Right ventricle myocardium superior (tissue), 1 donor: ENCODE measurements at regions not wholly inside any gene's neighbourhood (a gene's known extent, or its start where the extent isn't known, plus 50 kb on each side); places are given as distances from the start of the nearest gene placed in this dataset.

Experiments
- ATAC-seq: fragments of 200-7000 bp; cut with Tn5 transposase; one replicate; pipeline ENCODE4 v1.9.1; 2020; ENCODE audit warnings: mild to moderate bottlenecking; ENCODE audit not compliant: poor library complexity
- DNase-seq: peaks from one replicate; pipeline ENCODE4 v3.0.0-alpha.2; 2020
- intact Hi-C: fragments of 100-400 bp; cut with DNase I; formaldehyde crosslinking; loops from one replicate; pipeline ENCODE4 v1.11.2; 2022
- donor health status: DM: no; HTN: yes; CAD: no; lungs with severe emphysema.

DNA sequence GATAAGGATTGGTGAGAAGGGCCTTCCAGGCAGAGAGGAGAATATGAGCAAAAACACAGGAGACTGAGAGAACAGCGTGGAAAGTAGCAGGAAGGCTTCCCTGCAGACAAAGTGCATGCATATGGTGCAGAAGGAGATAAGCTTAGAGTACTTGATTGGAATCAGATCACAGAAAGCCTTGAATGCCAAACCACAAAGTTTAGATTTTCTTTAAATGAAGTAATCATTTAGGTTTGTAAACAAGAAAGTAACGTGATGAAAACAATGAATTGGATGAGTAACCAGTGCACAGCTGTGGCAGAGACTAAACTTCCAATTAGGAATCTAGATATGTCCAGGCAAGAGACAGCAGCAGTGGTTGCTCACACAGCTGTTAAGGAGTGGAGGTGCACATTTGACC lies 83.8 kb upstream of the C1QTNF7 start:
- intact Hi-C loops = no loop called here
- DNase-seq (no peak), ATAC-seq (peak; percentile 40)

DNA sequence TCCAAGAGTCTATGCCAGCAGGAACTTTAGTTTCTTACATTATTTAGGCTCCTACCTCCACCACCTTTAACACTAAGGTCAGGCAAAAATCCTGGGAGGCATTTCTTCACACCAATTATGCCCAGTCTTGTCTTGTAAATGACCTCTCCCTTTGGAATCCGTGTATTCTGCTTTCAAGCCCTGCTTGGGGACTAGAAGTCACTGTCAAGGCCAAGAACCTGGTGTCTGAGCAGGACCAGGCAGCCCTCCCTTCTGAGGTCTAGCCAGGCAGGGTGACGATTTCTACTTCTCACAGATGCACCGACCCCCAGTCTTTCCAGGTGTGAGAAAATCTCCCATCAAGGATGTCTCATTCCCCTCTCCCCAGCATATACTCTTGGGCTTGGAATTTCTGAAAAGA lies 82.7 kb upstream of the C1QTNF7 start:
- no peak for ATAC-seq
- intact Hi-C loops = no loop called here
- no peak for DNase-seq

DNA sequence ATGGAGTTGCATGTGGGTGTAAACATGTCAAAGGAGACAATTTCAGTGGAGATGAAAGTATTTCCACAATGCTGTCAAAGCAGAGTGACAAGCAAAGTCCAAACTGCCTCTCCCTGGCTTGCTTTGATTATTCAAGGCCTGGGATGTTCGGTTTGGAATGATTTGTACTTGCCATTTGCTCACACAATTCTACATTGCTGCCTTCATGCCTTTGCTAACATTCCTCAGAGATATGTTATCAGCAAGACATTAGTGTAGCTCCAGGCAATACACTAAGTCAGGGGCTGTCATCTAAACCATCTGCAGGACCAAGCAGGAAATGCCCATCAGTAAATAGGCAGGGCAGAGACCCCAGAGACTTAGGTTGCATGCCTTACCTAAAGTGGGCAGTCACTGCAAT lies 79.6 kb upstream of the C1QTNF7 start:
- intact Hi-C loops = no loop called here
- ATAC-seq = no peak
- no peak for DNase-seq

GRCh38 chr4:15348695-15349094 lies 79.1 kb upstream of the C1QTNF7 start:
- ATAC-seq (no peak), DNase-seq (no peak)
- intact Hi-C loops = no loop called here

- intact Hi-C loops = no loop called here
- ATAC-seq = no peak
- DNase-seq = no peak
Observed at GRCh38 chr4:15349531-15349935, 78.3 kb upstream of the C1QTNF7 start.

DNA sequence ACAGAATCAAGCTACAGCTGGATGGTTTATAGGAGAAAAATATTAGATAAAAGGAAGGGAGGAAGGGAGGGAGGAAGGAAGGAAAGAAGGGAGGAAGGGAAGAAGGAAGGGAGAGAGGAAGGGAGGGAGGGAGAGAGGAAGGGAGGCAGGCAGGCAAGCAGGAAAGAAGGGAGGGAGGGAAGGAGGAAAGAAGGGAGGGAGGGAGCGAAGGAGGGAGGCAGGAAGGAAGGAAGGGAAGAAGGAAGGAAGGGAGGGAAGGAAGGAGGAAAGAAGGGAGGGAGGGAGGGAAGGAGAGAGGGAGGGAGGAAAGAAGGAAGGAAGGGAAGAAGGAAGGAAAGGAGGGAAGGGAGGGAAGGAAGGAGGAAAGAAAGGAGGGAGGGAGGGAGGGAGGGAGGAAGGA lies 77.9 kb upstream of the C1QTNF7 start:
- intact Hi-C loops = no loop called here
- DNase-seq (no peak), ATAC-seq (no peak)

GRCh38 chr4:15352524-15352923 lies 75.3 kb upstream of the C1QTNF7 start:
- DNase-seq (no peak), ATAC-seq (no peak)
- intact Hi-C loops = no loop called here

DNA sequence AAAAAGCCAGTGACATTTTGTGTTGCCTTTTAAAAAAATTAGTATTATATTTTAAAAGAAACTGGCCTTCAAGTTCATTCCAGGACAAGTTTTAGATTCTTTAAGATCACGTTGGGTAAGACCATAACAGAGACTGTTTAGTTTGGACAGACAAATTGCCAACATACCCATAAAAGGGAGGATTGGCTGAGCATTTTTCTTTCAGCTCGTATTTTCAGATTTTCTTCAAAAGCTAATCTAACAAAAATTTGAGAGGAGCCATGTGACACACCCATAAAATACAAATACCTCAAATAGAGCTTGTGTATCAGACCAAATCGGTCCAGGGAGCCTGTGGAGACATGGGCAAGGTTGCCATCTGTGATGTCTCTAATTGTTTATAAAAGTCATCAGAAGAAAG lies 74.6 kb upstream of the C1QTNF7 start:
- intact Hi-C loops = no loop called here
- ATAC-seq = no peak

DNA sequence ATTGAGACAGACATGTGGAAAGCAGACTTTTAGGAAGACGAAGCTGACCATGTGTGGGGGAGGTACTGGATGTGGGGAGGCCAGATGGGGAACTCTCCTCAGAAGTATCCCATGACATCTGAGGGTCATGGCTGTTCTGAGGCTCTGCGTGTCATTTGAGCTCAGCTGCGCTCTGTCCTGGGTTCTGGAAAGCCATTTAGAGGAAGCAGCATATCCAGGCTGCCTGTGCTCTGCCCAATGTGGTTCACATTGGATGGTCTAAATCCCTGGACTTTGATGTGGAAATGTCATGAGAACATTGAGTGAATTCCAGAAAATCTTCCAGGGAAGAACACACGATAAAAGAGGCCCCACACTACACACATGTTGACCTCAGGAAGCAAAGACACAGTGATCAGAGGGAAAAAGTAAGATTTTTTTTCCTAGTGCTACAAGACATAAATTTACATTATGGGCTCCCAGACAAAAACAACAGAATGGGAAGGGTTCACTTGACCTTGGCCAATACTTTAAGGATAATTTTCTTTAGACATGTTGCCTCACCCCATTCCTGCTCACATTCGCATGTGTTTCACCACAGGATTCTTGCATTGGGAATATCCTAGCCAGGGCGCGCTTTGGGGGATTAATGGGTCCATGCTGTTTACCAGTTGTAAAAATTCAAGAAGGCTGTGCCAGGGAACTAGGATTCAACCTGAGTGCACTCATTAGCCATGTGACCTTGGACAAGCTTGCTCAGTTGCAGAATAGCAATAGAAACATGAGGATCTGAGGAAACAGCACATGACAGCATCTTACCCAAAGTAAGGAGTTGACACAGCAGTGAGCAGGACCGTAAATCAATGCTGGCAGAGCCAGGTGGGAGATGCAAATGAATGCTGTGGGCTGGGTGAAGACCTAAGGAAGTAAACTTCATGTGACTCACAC lies 73.2 kb upstream of the C1QTNF7 start:
- ATAC-seq (no peak), DNase-seq (no peak)
- intact Hi-C loops = no loop called here

More for the DNA sequence above, 74.6 kb upstream of the C1QTNF7 start:
- no peak for DNase-seq

- no peak for ATAC-seq
- DNase-seq = no peak
- intact Hi-C loops = no loop called here
Observed at GRCh38 chr4:15361529-15361928, 66.3 kb upstream of the C1QTNF7 start.

GRCh38 chr4:15362541-15362940 lies 65.3 kb upstream of the C1QTNF7 start:
- DNase-seq (no peak), ATAC-seq (no peak)
- intact Hi-C loops = no loop called here

GRCh38 chr4:15364183-15364582 lies 63.6 kb upstream of the C1QTNF7 start:
- ATAC-seq (no peak), DNase-seq (no peak)
- intact Hi-C loops = no loop called here

- intact Hi-C loops = no loop called here
- no peak for DNase-seq
- ATAC-seq = no peak
Observed at GRCh38 chr4:15365641-15366040, 62.2 kb upstream of the C1QTNF7 start.

- no peak for DNase-seq
- ATAC-seq = no peak
- intact Hi-C loops = no loop called here
Observed at GRCh38 chr4:15366721-15367120, 61.1 kb upstream of the C1QTNF7 start.

GRCh38 chr4:15368856-15369255 lies 59.0 kb upstream of the C1QTNF7 start:
- DNase-seq = no peak
- intact Hi-C loops = no loop called here
- ATAC-seq = no peak

DNA sequence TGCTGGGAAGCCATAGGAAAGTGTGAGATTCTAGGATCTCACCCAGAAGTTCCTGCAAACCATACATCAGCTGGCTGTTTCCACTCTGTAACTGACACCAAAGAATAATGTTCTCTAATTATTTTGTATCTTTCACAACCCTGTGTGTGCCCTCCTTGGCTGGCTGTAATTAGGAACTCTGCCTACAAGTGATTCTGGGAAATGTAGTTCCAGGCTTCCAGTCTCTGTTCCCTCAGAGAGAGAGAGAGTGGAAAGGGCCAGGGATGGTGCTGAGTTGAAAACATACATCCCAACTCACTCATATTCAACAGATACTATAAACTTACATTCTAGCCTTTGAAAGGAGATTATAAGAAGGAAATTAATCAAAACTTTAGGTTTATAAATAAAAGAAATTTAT lies 57.5 kb upstream of the C1QTNF7 start:
- DNase-seq = no peak
- ATAC-seq = no peak
- intact Hi-C loops = no loop called here

GRCh38 chr4:15373363-15373762 lies 54.5 kb upstream of the C1QTNF7 start:
- intact Hi-C loops = no loop called here
- DNase-seq (no peak), ATAC-seq (no peak)

DNA sequence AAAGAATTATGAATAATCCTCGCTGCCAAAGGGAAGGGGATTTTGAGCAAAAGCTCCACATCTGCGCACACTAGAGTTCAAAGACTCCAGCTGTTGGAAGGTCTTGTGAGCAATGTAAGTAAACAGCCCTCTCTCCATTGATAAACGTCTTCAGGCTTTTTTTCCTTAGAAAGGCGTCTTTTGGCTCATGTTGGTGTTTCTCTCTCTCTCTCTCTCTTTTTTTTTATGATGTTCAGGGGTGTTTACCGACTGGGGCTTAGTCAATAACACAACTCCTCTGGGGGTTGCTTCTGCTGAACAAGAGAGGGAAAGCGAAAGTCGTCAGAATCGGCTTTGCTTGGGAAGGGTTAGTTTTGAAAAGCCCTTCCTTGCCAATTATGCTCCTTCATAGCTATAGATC lies 53.2 kb upstream of the C1QTNF7 start:
- intact Hi-C loops = no loop called here
- DNase-seq = no peak
- peak; percentile 61 for ATAC-seq

- peak; percentile 66 for ATAC-seq
- DNase-seq = no peak
- intact Hi-C loops = no loop called here
Observed at GRCh38 chr4:15375667-15376066, 52.2 kb upstream of the C1QTNF7 start.

DNA sequence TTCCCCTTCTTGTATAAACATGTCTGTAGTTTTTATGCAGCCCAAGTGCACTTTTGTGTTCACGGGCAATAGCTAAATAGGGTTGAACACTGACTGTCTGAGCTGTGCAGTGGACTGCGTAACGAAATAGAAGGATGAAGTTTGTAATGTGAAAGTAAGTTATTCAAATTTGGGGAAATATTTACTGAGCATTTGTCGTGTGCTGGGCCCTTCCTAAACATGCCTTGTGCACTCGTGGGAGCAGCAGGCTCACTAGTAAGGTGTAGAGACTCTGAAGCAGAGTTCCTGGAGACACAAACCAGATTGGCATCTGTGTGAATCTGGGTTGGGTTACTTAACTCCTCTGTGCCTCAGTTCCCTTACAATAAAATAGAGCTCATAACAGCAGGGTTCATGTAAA lies 51.7 kb upstream of the C1QTNF7 start:
- intact Hi-C loops = no loop called here
- ATAC-seq = peak; percentile 13
- DNase-seq = no peak

DNA sequence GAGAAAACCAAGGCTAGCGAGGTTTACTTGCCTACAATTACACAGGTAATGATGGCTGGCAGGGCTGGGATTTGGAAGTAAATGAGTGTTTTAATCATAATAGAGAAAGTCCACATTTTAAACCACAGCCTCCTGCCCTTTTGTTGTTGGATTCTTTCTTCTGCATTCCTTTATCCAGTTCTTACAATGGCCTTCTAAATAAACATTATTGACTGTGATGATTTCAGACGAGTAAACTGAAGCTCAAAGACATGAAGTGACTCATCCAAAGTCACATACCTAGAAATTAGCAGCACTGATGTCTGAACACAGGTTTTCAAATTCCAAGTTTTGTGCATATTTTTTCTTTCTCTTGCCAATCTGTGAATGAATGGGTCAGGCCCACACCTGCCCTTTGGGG lies 51.2 kb upstream of the C1QTNF7 start:
- DNase-seq (no peak), ATAC-seq (no peak)
- intact Hi-C loops = no loop called here
